Uterus (tissue), 3 donors: ENCODE measurements at regions not wholly inside any gene's neighbourhood (a gene's known extent, or its start where the extent isn't known, plus 50 kb on each side); places are given as distances from the start of the nearest gene placed in this dataset.

Experiments
- DNase-seq, 2 donors: peaks; one replicate each; pipeline ENCODE4 v3.0.0-alpha.2; 2019 to 2020
- H3K27ac ChIP-seq, 2 donors: fragments of 200-600 bp; sonication (generic); 1 replicate in 1 of 2; 2 replicates in 1 of 2; pipeline ENCODE4 v1.5.1; 2016 to 2018
- H3K27me3 ChIP-seq, 2 donors: fragments of 200-600 bp; sonication (generic); one replicate each; pipeline ENCODE4 v1.5.1; 2018 to 2019; ENCODE audit warnings: control low read depth in 1 of 2
- H3K36me3 ChIP-seq, 2 donors: fragments of 200-600 bp; sonication (generic); one replicate each; pipeline ENCODE4 v1.5.1; 2019; ENCODE audit warnings: control low read depth in 1 of 2
- H3K4me1 ChIP-seq, 2 donors: fragments of 200-600 bp; sonication (generic); one replicate each; pipeline ENCODE4 v1.5.1; 2018 to 2019; ENCODE audit warnings: control low read depth in 1 of 2
- H3K4me3 ChIP-seq, 2 donors: fragments of 200-600 bp; sonication (generic); 1 replicate in 1 of 2; 2 replicates in 1 of 2; pipeline ENCODE4 v1.5.1; 2018 to 2019; ENCODE audit warnings: mild to moderate bottlenecking in 1 of 2
- H3K9me3 ChIP-seq, 2 donors: fragments of 200-600 bp; sonication (generic); one replicate each; pipeline ENCODE4 v1.5.1; 2019; ENCODE audit warnings: control low read depth in 1 of 2
- CTCF ChIP-seq, 4 experiments: fragments of 200-600 bp in 2 of 4; fragments of 450-650 bp in 2 of 4; sonication (generic) in 2 of 4; IDR thresholded peaks; one replicate each; pipeline ENCODE4 v1.5.1; 2016 to 2019; ENCODE audit warnings: antibody characterized with exemption in 4 of 4, mild to moderate bottlenecking in 2 of 4, moderate library complexity in 1 of 4
- POLR2A ChIP-seq, 2 donors: fragments of 450-650 bp; IDR thresholded peaks; one replicate each; pipeline ENCODE4 v1.6.1; 2016; ENCODE audit warnings: antibody characterized with exemption in 2 of 2, mild to moderate bottlenecking in 1 of 2, moderate library complexity in 1 of 2
- intact Hi-C: fragments of 100-400 bp; cut with DNase I; formaldehyde crosslinking; loops from one replicate; pipeline ENCODE4 v1.15.1; 2023; ENCODE audit warnings: low total_unique reads
- donor health status: DM: yes; HTN: yes; CAD: no.

- Histone ChIP-seq H3K36me3 (no peaks in the 10 kb centered on the region), H3K9me3 (no peaks in the 10 kb centered on the region), H3K4me1 (no peaks in the 10 kb centered on the region), H3K27me3 (peaks cover 0 to 8% of the 10 kb centered on the region in 2 donors), H3K27ac (no peak overlapping the region), H3K4me3 (no peak overlapping the region)
- no peak for DNase-seq
- TF ChIP-seq POLR2A (IDR thresholded peaks at IDR 0.05) = no peak
- TF ChIP-seq CTCF (IDR thresholded peaks at IDR 0.05) = no peak
- intact Hi-C loops = no loop called here
These were observed 54.5 kb upstream of the TTC34 start for GRCh38 chr1:2856066-2856390.

GRCh38 chr1:2856676-2857375 is 55.3 kb upstream of the TTC34 start:
- H3K4me3 ChIP-seq = no peak overlapping the region
- H3K4me1 ChIP-seq = no peaks in the 10 kb centered on the region
- DNase-seq = no peak
- TF ChIP-seq POLR2A (IDR thresholded peaks at IDR 0.05) (no peak), CTCF (IDR thresholded peaks at IDR 0.05) (no peak)
- no peaks in the 10 kb centered on the region for H3K36me3 ChIP-seq
- H3K9me3 ChIP-seq = no peaks in the 10 kb centered on the region
- intact Hi-C loops = no loop called here
- H3K27me3 ChIP-seq = peaks cover 0 to 8% of the 10 kb centered on the region in 2 donors
- H3K27ac ChIP-seq = no peak overlapping the region

- H3K4me3 ChIP-seq = no peak overlapping the region
- no peaks in the 10 kb centered on the region for H3K36me3 ChIP-seq
- intact Hi-C loops = no loop called here
- peaks cover 0 to 8% of the 10 kb centered on the region in 2 donors for H3K27me3 ChIP-seq
- no peak for TF ChIP-seq POLR2A (IDR thresholded peaks at IDR 0.05)
- no peak for TF ChIP-seq CTCF (IDR thresholded peaks at IDR 0.05)
- H3K27ac ChIP-seq = no peak overlapping the region
- no peak for DNase-seq
- no peaks in the 10 kb centered on the region for H3K9me3 ChIP-seq
- no peaks in the 10 kb centered on the region for H3K4me1 ChIP-seq
These were observed 56.0 kb upstream of the TTC34 start for GRCh38 chr1:2857521-2857920.

GRCh38 chr1:2858676-2859075 is 57.2 kb upstream of the TTC34 start:
- Histone ChIP-seq H3K9me3 (no peaks in the 10 kb centered on the region), H3K27ac (no peak overlapping the region), H3K36me3 (no peaks in the 10 kb centered on the region), H3K4me3 (no peak overlapping the region), H3K27me3 (peaks cover 0 to 8% of the 10 kb centered on the region in 2 donors), H3K4me1 (no peaks in the 10 kb centered on the region)
- intact Hi-C loops = no loop called here
- TF ChIP-seq POLR2A (IDR thresholded peaks at IDR 0.05) = no peak
- no peak for TF ChIP-seq CTCF (IDR thresholded peaks at IDR 0.05)
- DNase-seq = no peak

GRCh38 chr1:2859219-2859880 is 57.9 kb upstream of the TTC34 start:
- DNase-seq = no peak
- no peaks in the 10 kb centered on the region for H3K36me3 ChIP-seq
- H3K4me1 ChIP-seq = no peaks in the 10 kb centered on the region
- no peak for TF ChIP-seq CTCF (IDR thresholded peaks at IDR 0.05)
- no peak for TF ChIP-seq POLR2A (IDR thresholded peaks at IDR 0.05)
- intact Hi-C loops = no loop called here
- peaks cover 0 to 8% of the 10 kb centered on the region in 2 donors for H3K27me3 ChIP-seq
- H3K4me3 ChIP-seq = no peak overlapping the region
- no peaks in the 10 kb centered on the region for H3K9me3 ChIP-seq
- no peak overlapping the region for H3K27ac ChIP-seq
